ENCODE measurements at regions not wholly inside any gene's neighbourhood (a gene's known extent, or its start where the extent isn't known, plus 50 kb on each side); places are given as distances from the start of the nearest gene placed in this dataset.

DNA sequence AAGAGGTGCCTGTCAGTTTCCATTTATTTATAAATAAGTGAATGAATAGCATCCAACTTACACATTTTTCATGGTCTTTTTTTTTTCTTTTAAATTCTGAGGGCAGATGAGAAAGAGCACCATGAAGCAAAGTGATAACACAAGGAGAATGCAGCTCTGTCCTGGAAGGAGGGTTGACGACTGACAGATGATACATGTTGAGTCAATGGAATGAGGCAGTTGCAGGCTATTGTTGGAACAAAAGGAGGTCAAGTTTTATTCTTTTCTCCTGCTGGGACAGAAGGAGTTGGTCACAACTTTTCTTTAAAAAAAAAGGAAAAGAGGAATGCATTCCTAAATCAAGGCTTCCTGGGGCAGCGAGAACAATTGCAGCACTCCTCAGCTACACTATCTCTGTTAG is 119.9 kb upstream of the PLEKHG7 start:
- RAD21 ChIA-PET (ENCODE audit: low non-redundant PET in 1 of 2, low total read pairs in 2 of 2, uncharacterized antibody in 2 of 2, unreplicated experiment in 2 of 2): no interaction called here
- Histone ChIP-seq H3K4me2 (ENCODE audit: low read length) (no peak overlapping the region), H3K36me3 (ENCODE audit: control insufficient read depth in 1 of 2, insufficient read depth in 2 of 2, low read length in 2 of 2) (no peaks in the 10 kb centered on the region), H3K4me3 (replicated peaks in 1 of 2; ENCODE audit: low read depth in 1 of 2, low read length in 2 of 2) (no peak overlapping the region), H3K9me3 (ENCODE audit: control insufficient read depth in 1 of 2, insufficient read depth in 1 of 2, low read depth in 1 of 2, low read length in 2 of 2) (no peaks in the 10 kb centered on the region), H3K27me3 (ENCODE audit: insufficient read depth, low read length) (no peaks in the 10 kb centered on the region), H3K9me2 (ENCODE audit: insufficient read depth) (no peaks in the 10 kb centered on the region), H2AFZ (ENCODE audit: low read depth, low read length, poor library complexity, severe bottlenecking) (no peak overlapping the region), H3K27ac (ENCODE audit: low read depth, low read length) (no peak overlapping the region), H3K79me2 (ENCODE audit: insufficient read depth, low read length) (no peaks in the 10 kb centered on the region), H3K4me1 (ENCODE audit: control insufficient read depth in 1 of 2, insufficient read depth in 2 of 2, low read length in 2 of 2) (no peaks in the 10 kb centered on the region), H4K20me1 (ENCODE audit: insufficient read depth) (no peaks in the 10 kb centered on the region), H3K9ac (ENCODE audit: low read length) (no peak overlapping the region)
- intact Hi-C loops (cut with micrococcal nuclease): no loop called here
- ATAC-seq: no peak
- no peak for DNase-seq (ENCODE audit: low read depth, low spot score)
- BruUV-seq (replicated peaks): no TSS peak
- POLR2A ChIA-PET: no interaction called here
- TF ChIP-seq, protein P1, sequence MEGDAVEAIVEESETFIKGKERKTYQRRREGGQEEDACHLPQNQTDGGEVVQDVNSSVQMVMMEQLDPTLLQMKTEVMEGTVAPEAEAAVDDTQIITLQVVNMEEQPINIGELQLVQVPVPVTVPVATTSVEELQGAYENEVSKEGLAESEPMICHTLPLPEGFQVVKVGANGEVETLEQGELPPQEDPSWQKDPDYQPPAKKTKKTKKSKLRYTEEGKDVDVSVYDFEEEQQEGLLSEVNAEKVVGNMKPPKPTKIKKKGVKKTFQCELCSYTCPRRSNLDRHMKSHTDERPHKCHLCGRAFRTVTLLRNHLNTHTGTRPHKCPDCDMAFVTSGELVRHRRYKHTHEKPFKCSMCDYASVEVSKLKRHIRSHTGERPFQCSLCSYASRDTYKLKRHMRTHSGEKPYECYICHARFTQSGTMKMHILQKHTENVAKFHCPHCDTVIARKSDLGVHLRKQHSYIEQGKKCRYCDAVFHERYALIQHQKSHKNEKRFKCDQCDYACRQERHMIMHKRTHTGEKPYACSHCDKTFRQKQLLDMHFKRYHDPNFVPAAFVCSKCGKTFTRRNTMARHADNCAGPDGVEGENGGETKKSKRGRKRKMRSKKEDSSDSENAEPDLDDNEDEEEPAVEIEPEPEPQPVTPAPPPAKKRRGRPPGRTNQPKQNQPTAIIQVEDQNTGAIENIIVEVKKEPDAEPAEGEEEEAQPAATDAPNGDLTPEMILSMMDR (IDR thresholded peaks at IDR 0.05 in 2 of 3, conservative IDR thresholded peaks at IDR 0.05 in 1 of 3; ENCODE audit: borderline replicate concordance in 1 of 3, insufficient read depth in 1 of 3, low read depth in 2 of 3, low read length in 2 of 3): no peak
- TF ChIP-seq SRF (IDR thresholded peaks at IDR 0.05; ENCODE audit: low read depth) (no peak), ATF3 (IDR thresholded peaks at IDR 0.05) (no peak), ZNF274 (IDR thresholded peaks at IDR 0.05; ENCODE audit: low read depth, low read length) (no peak), SIN3A (IDR thresholded peaks at IDR 0.05; ENCODE audit: low read depth) (no peak), JUND (IDR thresholded peaks at IDR 0.05) (no peak), POLR2AphosphoS5 (IDR thresholded peaks at IDR 0.05; ENCODE audit: low read depth, low read length) (no peak), ZFX (IDR thresholded peaks at IDR 0.05) (no peak), EZH2 (IDR thresholded peaks at IDR 0.05) (no peak), ELF1 (IDR thresholded peaks at IDR 0.05; ENCODE audit: borderline replicate concordance, low read depth) (no peak), CEBPB (IDR thresholded peaks at IDR 0.05; ENCODE audit: low read depth) (no peak), CBX3 (IDR thresholded peaks at IDR 0.05; ENCODE audit: low read depth) (no peak), RAD21 (IDR thresholded peaks at IDR 0.05; ENCODE audit: low read depth) (no peak), ZBTB33 (IDR thresholded peaks at IDR 0.05; ENCODE audit: extremely low read depth, insufficient replicate concordance, low read length) (no peak), EGR1 (IDR thresholded peaks at IDR 0.05; ENCODE audit: low read depth) (no peak), POLR2A (IDR thresholded peaks at IDR 0.05; ENCODE audit: borderline replicate concordance, extremely low read depth, insufficient read depth, insufficient read length) (no peak)
- TF ChIP-seq, protein P2, sequence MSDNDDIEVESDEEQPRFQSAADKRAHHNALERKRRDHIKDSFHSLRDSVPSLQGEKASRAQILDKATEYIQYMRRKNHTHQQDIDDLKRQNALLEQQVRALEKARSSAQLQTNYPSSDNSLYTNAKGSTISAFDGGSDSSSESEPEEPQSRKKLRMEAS (IDR thresholded peaks at IDR 0.05): no peak
- CTCF ChIA-PET: interaction anchor here (1.0 kb wide), 1 partner anchor 26 kb away, joined by 3 read pairs; no protein-coding TSS in a partner anchor

Measured in HCT116 (cell line).